HL-60/S4 (cell line): ENCODE measurements at regions not wholly inside any gene's neighbourhood (a gene's known extent, or its start where the extent isn't known, plus 50 kb on each side); places are given as distances from the start of the nearest gene placed in this dataset.
"Not testable (repeated sequence)": the region's sequence is repeated elsewhere in the genome, so short reads cannot be mapped to it uniquely, and the experiment has no call there.

ENCODE experiments used
- in situ Hi-C: fragments of 300-500 bp; cut with MboI; formaldehyde crosslinking; loops from 2 replicates; pipeline ENCODE4 v1.14.3; 2022; ENCODE audit warnings: low sequenced_read_pairs

DNA sequence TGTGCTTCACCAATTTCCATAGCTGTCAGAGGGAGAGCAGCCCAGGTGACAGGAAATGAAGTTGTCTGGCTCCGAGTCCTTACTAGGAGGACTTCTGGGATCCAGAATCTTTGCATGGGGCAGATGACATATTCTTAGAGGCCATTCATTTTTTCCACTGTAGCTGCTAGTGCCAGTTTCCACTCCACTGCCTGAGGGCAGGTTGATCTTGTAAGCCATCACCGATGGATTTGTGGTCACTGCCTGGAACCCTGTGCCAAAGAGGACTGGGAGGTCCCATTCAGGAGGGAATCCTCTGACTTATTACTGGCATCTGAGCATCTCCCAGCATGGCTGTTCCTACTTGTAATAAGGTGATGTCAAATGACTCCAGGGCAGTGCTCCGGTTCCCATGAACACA is 144.1 kb upstream of the KCNJ18 start:
- in situ Hi-C loops, result no loop called here

DNA sequence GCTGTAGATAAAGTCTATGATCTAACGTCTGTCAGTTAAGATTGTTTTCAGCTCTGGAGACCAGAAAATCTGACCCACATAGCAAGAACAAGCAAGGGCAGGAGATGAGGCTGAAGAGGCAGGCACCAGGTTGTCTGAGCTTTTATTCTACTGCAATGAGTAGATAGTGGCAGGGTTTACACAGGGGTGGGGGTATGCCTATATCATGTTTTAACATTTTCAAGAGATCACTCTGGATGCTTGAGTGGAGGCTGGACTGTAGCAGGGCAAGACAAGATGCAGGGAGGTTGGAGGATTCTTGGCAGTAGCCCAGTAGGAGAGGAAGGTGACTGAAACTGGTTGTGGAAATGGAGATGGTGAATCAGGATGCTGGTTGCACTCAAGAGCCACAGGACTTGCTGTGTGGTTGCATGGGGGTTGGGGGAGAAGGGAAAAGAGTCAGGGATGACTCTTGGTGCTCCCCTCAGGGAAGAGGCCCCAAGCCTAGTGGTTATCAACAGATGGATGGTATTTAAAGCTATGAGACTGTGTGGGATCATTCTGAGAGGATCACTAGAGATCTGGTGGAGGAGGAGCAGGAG is 143.1 kb upstream of the KCNJ18 start:
- in situ Hi-C loops, result no loop called here

DNA sequence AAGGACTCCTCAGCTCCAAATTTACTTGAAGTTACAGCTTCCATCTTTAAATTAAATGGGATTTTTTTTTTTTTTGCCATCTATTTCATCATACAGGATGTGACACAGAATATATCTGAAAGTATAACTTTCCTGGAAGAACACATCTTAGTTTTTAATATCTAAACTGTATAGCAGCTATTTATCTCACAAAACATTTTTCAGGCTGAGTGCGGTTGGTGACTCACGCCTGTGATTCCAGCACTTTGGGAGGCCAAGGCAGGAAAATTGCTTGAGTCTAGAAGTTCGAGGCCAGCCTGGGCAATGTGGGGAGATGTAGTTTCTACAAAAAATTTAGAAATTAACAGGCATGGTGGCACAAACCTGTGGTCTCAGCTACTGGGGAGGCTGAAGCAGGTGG is 142.3 kb upstream of the KCNJ18 start:
- in situ Hi-C loops, result not testable (repeated sequence)

DNA sequence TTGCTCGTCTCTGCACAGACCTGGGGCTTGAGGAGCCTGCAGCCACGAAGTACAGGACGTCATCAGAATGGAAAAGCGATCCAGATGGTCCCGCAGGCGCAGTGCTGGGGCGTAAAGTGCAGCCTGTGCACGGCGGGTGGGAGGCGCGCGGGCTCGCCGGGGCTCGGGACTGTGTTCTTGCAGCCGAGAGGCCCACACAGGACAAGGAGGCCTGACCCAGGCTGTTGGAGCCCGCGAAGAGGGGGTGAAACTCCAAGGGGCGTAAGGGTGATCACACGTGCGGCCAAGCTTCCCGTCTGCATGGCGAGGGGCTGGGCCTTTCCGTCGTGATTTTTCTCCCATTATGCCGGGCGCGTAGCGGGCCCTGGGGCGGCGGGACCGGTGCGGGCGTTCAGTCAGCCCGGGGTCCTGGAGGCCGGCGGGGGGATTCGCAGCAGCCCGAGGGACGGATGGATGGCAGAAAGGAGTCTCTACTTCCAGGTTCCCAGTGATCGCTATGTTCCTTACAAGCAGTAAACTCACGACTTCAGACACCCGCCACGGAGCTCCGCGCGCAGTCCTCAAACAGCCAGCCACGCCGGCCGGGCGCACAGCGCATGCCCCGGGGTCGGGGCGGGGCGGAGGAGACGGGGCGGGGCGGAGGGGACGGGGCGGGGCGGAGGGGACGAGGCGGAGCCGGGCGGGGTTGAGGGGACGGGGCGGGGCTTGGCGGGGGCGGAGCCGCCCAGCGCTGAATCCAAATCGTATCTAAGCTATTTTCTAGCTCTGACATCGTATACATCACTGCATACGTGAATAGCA is 141.0 kb upstream of the KCNJ18 start:
- in situ Hi-C loops, result no loop called here

DNA sequence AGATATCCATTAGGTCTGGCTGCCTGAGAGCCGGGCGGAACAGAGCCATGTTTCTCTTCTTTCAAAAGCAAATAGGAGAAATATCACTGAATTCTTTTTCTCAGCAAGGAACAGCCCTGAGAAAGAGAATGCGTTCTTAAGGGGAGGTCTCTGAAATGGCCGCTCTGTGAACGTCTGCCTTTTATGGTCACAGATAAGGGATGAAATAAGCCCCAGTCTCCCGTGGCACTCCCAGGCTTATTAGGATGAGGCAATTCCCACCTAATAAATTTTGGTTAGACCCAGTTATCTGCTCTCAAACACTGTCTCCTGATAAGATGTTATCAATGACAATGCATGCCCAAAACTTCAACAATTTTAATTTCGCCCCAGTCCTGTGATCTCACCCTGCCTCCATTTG is 133.4 kb upstream of the KCNJ18 start:
- in situ Hi-C loops, result not testable (repeated sequence)

DNA sequence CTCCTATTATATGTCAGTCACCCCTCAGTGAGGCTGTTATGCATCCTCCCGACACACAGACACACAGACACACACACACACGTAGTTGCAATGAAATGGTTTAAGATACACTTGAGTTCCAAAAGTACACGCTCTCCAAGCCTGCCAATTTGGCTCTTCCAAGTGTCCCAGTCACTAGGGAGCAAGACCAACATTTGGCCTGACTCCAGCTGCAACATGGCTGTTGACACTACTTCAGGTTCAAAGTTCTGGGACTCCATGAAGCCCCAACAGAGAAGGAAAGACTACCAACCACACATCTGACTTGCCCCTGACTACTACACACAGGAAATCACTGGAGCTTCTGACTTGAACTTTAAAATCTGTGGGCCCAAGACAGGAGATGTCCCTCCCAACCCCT is 128.1 kb upstream of the KCNJ18 start:
- in situ Hi-C loops, result no loop called here

DNA sequence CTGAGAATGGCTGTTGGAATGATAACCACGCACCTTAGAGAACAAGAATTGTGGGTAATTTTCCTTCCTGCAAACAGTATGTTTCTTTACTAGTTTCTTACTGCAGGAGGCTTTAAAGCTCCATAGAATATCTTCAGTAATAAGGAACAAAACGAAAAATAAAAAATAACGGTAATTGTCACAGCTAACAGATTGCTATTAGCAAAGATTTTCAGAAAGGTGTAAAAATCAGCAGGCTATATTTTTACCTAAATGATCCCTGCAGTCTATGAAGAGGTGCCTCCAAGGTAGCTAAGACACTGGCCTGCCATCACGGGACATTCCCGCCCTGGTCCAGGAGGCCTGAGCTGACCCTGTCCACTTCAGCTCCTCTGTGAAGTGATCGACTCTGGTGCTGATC is 127.6 kb upstream of the KCNJ18 start:
- in situ Hi-C loops, result not testable (repeated sequence)

DNA sequence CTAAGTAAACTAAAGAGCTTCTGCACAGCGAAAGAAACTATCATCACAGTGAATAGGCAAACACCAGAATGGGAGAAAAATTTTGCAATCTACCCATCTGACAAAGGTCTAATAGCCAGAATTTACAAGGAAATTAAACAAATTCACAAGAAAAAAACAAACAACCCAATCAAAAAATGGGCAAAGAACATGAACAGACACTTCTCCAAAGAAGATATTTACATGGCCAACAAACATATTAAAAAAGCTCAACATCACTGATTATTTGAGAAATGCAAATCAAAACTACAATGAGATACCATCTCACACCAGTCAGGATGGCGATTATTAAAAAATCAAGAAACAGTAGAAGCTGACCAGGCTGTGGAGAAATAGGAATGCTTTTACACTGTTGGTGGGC is 121.9 kb upstream of the KCNJ18 start:
- in situ Hi-C loops, result not testable (repeated sequence)

DNA sequence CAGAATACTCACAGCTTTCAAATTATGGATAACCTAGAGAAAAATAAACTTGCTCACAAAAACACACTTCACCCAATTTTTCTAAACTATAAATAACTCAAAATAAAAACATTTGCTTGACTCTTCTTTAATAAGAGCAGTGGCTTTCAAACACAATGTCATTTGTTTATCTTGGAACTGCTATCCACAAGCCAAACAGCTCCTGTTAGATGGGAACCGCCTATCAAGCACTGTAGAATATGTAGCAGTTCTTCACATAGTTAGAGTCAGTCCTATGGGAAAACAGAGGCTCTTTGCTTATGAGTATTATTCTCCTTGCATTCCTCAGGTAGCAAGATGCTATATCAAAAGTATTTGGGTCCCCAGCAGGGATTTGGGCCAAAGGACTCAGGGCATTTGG is 120.2 kb upstream of the KCNJ18 start:
- in situ Hi-C loops, result not testable (repeated sequence)

DNA sequence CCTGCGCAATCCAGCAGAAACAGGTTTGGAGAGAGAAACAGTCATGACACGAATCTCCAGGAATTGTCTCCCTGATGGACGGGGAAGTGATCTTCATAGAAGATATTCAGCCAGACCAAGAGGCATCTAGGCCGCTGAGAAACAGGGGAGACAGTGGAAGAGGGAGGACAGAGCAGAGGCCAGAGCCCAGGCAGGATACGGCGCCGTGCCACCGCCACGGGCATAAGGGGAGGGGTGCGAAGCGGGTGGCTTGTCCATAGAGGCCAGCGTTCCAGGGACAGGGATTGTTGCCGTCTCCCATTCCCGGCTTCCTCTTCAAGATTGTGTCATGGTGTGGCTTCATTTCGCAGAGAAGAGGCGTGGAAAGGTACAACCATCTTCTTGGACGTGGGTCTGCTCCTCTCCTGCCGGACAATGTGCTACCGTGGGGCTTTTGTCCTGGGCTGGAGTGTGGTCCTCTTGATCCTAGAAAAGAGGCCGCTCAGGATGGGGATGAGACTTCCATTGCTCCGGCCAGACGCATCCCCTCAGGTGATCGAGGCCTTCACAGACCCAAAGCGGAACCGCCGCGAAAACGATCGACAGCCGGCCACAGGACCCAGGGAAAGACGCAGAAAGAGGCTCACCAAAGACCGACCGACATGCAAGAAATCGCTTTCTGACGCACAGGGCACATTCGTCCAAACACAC is 118.9 kb upstream of the KCNJ18 start:
- in situ Hi-C loops, result not testable (repeated sequence)

DNA sequence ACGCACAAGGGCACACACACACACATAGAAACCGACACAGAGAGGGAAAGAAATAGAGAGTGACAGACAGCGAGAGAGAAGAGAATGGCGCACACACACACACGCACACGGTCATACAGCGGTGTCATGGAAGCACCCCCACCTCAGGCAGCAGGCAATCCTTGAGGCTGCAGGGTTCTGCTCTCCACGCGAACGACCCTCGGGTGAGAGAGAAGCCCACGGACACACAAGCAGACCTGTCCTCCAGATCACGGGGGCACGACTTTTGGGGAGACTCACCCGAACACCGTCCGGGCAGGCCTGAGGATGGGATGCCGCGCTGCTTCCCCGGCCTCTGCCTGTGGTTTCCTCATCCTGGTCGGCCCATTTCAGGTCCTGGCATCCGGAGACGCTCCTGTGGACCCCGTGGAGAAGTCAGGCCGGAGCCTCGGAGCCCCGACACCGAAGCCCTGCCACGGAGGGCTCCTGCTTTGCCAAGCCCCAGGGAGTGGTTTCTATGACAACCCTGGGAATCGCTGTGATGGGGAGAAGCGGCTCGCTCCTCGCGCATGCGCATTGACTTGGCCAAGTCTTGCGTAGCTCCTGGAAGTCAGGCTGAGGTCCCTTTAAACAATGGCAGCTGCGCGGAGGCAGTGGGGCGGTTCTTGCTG is 118.2 kb upstream of the KCNJ18 start:
- in situ Hi-C loops, result no loop called here

DNA sequence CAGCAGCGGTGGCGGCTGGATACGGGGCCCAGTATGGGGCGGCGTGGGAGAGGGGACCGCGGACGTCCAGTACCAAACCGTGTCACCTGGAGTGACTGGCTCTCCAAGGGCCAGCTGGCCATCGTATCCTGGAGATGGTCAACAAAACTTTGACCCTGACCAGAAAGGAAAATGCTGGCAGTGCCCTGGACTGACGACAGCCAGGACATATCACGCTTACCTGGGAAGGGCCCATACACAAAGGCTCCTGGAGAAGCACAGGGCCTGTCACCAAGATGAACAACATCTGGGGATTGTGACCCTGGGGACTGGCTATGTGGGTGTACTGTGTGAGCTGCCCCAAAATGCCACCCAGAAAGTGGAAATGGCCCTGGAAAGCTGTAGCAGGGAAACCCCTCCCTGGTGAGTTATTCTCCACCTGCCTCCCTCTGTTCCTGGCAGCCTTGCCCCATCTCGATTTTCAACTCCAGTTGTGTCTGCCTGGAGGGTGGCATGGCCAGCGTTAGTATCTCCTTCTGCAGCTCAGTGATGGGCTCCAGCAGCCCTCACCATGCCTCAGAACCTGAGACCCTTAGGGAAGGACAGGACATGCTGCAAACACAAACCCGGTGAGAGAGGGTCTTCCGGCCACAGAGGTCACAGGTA is 117.6 kb upstream of the KCNJ18 start:
- in situ Hi-C loops, result not testable (repeated sequence)

DNA sequence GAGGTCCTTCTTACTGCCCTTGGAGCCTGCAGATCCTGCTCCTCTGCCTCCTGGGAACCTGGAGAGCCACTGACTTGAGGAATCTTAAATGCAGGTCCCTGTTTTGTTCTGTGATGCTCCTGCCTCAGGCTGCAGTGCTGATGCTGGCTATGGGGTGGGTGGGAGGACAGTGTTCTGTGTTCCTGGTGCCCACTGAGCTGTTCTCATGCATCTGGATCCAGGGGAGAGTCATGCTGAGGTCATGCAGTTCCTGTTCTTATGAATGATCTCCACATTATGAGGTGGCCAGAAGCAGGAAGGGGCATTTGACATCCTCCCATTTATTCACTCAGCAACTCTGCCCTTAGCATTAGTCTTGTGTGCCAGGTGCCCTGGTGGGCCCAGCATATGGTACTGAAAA is 113.5 kb upstream of the KCNJ18 start:
- in situ Hi-C loops, result not testable (repeated sequence)

DNA sequence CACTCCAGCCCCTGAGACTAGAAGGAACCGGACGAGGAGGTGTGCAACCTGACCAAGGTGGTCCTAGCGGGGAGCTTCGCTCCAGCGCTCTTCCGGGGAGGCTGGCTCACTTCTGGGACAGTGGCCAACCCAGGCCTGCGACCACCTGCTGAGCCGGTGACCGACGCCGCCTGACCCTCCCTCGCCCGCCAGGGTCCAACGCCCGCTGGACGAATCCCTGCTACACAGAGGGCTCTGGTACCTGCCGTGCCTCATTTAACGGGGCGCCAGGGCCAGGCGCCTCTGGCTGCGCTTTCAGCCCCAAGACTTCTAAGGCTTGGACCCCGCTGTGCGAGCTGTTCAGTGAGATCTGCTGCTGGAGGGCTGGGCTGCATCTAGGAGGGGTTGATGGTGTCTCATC is 99.5 kb upstream of the KCNJ18 start:
- in situ Hi-C loops, result no loop called here

DNA sequence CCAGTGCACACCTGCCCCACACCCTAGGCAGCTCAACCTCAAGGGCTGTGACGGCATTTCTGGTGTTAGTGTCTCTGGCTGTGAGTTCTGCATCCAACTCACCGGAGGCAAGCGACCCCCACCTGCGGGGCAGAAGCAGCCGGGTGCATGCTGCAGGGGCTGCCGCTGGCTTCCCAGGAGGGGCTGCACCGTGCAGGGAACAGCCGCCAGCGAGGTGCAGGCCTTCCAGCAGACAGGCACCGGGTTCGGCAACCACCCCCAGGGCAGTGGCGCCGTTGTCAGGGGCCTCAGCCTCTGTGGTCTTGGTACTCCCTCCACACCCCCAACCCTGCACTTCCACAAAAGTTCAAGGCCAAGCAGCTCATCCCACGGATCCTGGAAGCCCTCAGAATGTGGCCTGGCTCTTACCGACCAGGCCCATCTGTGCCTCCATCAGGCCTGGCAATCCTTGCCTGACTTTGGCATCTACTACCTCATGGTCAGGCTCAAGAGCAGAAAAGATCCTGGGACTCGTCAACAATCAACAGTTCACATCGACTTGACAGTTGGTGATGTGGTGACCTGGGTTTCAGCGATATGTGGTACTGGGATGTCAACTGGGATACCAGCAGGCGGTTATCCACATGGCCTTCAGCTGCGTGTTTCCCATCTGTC is 98.7 kb upstream of the KCNJ18 start:
- in situ Hi-C loops, result not testable (repeated sequence)

DNA sequence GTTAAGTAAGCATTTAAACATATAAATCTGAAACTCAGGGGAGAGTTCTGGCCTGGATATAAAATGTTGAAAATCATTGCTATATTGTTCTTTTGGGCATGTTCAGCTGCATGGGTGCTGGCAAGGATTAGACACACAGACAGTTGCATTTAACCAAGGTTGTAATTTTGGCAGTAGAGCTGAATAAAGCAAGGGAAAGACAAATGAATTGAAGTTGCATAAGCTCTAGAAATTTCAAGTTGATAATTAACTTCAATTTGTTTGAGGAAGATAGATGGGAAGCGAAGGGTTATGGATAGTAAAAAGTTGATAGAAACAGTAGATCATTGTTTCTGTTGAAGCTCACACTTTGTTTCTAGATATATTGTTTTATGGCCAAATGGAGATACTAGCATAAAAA is 97.2 kb upstream of the KCNJ18 start:
- in situ Hi-C loops, result no loop called here

DNA sequence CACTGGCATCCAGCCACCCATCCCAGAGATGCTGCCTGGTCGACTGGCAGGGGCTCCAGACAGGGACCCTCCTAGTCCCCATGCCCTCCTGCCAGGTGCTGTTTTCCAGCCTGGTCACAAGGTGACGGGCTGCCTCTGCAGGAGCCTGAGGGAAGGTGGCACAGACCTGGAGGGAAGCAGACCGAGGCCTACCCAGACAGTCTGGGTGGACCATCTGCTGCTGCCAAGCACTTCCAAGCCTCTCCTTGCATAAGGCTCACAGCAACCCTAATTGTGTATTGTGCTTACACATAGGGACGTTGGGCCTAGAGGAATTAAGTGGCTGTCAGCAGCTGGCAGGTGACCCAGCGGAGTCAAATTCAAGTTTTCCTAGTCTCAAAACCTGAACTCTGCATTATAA is 90.1 kb upstream of the KCNJ18 start:
- in situ Hi-C loops, result no loop called here

DNA sequence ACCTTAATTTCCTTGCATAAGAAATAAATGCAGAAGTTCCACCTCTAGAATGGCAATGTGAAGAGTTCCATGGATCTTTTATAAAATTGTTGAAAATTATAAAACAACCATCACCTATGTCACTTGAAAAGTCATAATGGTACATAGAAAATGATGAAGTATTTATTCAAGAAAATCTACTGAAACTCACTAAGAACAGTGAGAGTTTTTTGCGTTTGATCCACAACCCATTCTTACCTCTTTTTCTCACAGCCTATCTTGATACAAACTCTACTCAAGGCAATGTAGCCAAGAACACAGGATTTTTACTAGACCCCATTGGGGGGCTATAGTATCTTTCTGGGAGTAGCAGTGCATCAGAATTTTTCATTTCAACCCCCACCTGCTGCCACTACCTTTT is 89.0 kb upstream of the KCNJ18 start:
- in situ Hi-C loops, result not testable (repeated sequence)

DNA sequence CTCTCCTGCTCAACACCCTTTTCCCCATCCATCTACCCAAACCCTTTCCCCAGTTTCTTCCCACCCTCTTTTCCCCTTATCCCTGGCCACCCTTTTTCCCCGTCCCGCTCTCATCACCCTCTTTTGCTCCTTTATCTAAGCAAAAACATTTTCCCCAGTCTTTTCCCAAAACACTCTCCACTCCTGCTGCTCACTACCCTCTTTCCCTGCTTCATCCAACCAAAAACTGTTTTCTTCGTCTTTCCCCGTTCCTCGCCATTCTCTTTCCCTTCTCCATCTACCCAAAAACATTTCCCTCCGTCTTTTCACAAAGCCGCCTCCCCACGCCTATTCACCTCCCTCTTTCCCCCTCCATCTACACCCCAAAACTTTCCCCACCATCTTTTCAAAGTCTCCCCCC is 80.9 kb upstream of the KCNJ18 start:
- in situ Hi-C loops, result not testable (repeated sequence)
